SK-N-SH (cell line): ENCODE measurements at regions not wholly inside any gene's neighbourhood (a gene's known extent, or its start where the extent isn't known, plus 50 kb on each side); places are given as distances from the start of the nearest gene placed in this dataset.

ENCODE experiments used
- CTCF ChIA-PET: fragments of 300-600, 350-600 bp; formaldehyde crosslinking; extraction: SDS; loops from one replicate; lab custom pipeline; 2021; lab: Yijun Ruan, JAX
- POLR2A ChIA-PET: fragments of 350-600 bp; sonication (Branson Sonifier 250); formaldehyde crosslinking; extraction: SDS; loops from one replicate; lab custom pipeline; 2020; ENCODE audit warnings: antibody characterized with exemption, inconsistent platforms; lab: Yijun Ruan, JAX
- DNase-seq: peaks from one replicate; pipeline ENCODE4 v3.0.0; 2012
- H2AFZ ChIP-seq: fragments of 200-600 bp; sonication (generic); 2 replicates; pipeline ENCODE4 v1.8.1; 2016; ENCODE audit warnings: antibody characterized with exemption, mild to moderate bottlenecking, low read depth
- H3F3A ChIP-seq: fragments of 200-600 bp; sonication (generic); replicated peaks from 2 replicates; pipeline ENCODE3; 2016; ENCODE audit warnings: antibody characterized with exemption, mild to moderate bottlenecking; ENCODE audit not compliant: insufficient read depth
- H3K27ac ChIP-seq, 2 experiments: fragments of 200-500 bp in 1 of 2; fragments of 200-600 bp in 1 of 2; sonication (Bioruptor generic) in 1 of 2; sonication (generic), shearing (Covaris generic) in 1 of 2; 2 replicates each; pipeline versions ENCODE4 v1.5.1 to v1.6.1; 2014 to 2016; ENCODE audit warnings: low read depth in 2 of 2, inconsistent platforms in 1 of 2, low read length in 1 of 2, mild to moderate bottlenecking in 1 of 2, mixed read lengths in 1 of 2
- H3K27me3 ChIP-seq: fragments of 200-600 bp; sonication (generic), shearing (Covaris generic); 2 replicates; pipeline ENCODE4 v1.6.1; 2016; ENCODE audit warnings: mixed run types; ENCODE audit not compliant: insufficient read depth
- H3K36me3 ChIP-seq, 2 experiments: fragments of 200-500 bp in 1 of 2; fragments of 200-600 bp in 1 of 2; sonication (Bioruptor generic) in 1 of 2; sonication (generic) in 1 of 2; replicated peaks in 1 of 2; 2 replicates each; pipeline versions ENCODE3 to v1.5.1; 2014 to 2016; ENCODE audit warnings: low read length in 1 of 2, mild to moderate bottlenecking in 1 of 2; ENCODE audit not compliant: insufficient read depth in 2 of 2, control insufficient read depth in 1 of 2
- H3K4me1 ChIP-seq, 2 experiments: fragments of 200-500 bp in 1 of 2; fragments of 200-600 bp in 1 of 2; sonication (Bioruptor generic) in 1 of 2; sonication (generic), shearing (Covaris generic) in 1 of 2; 2 replicates each; pipeline versions ENCODE4 v1.5.1 to v1.6.1; 2014 to 2016; ENCODE audit warnings: low read depth in 1 of 2, low read length in 1 of 2, mixed run types in 1 of 2; ENCODE audit not compliant: insufficient read depth in 2 of 2, control insufficient read depth in 1 of 2
- H3K4me2 ChIP-seq: fragments of 200-600 bp; sonication (generic), shearing (Covaris generic); 2 replicates; pipeline ENCODE4 v1.6.1; 2017; ENCODE audit warnings: mixed run types
- H3K4me3 ChIP-seq, 2 experiments: fragments of 200-500 bp in 1 of 2; fragments of 200-600 bp in 1 of 2; sonication (Bioruptor generic) in 1 of 2; sonication (generic), shearing (Covaris generic) in 1 of 2; 2 replicates each; pipeline versions ENCODE4 v1.5.1 to v1.8.1; 2014 to 2016; ENCODE audit warnings: low read depth in 2 of 2, inconsistent platforms in 1 of 2, low read length in 1 of 2, mild to moderate bottlenecking in 1 of 2, mixed read lengths in 1 of 2, moderate library complexity in 1 of 2
- H3K79me2 ChIP-seq: fragments of 200-600 bp; sonication (generic); 2 replicates; pipeline ENCODE4 v1.8.1; 2017; ENCODE audit warnings: mild to moderate bottlenecking; ENCODE audit not compliant: insufficient read depth
- H3K9ac ChIP-seq: fragments of 200-600 bp; sonication (generic); 2 replicates; pipeline ENCODE4 v1.6.1; 2017; ENCODE audit warnings: mixed run types
- H3K9me2 ChIP-seq: fragments of 200-600 bp; sonication (generic); 2 replicates; pipeline ENCODE4 v1.6.1; 2017; ENCODE audit warnings: mixed run types
- H3K9me3 ChIP-seq: fragments of 200-600 bp; sonication (generic); 2 replicates; pipeline ENCODE4 v1.6.1; 2017; ENCODE audit warnings: mixed run types, mild to moderate bottlenecking, moderate library complexity
- H4K20me1 ChIP-seq: fragments of 200-600 bp; sonication (generic); 2 replicates; pipeline ENCODE4 v1.6.1; 2017; ENCODE audit warnings: mild to moderate bottlenecking, mixed run types; ENCODE audit not compliant: insufficient read depth
- CHD2 ChIP-seq: fragments of 150-350 bp; IDR thresholded peaks from 2 replicates; pipeline ENCODE4 v1.6.1; 2018; ENCODE audit warnings: low read length; ENCODE audit not compliant: partially characterized antibody
- ELF1 ChIP-seq: IDR thresholded peaks from 2 replicates; pipeline ENCODE4 v1.4.0; 2012
- EP300 ChIP-seq, 2 experiments: IDR thresholded peaks; 2 replicates each; pipeline versions ENCODE4 v1.4.0 to v1.6.1; 2012; ENCODE audit warnings: borderline replicate concordance in 1 of 2, low read depth in 1 of 2, low read length in 1 of 2
- EZH2phosphoT487 ChIP-seq: fragments of 200-600 bp; sonication (generic); IDR thresholded peaks from 2 replicates; pipeline ENCODE4 v1.6.1; 2017; ENCODE audit warnings: low read depth, mixed run types, mild to moderate bottlenecking, antibody characterized with exemption, moderate library complexity, borderline replicate concordance
- GABPA ChIP-seq: IDR thresholded peaks from 2 replicates; pipeline ENCODE4 v1.4.0; 2012; ENCODE audit warnings: low read depth, mild to moderate bottlenecking
- GATA2 ChIP-seq: sonication (generic); formaldehyde crosslinking; IDR thresholded peaks from 2 replicates; pipeline ENCODE4 v1.5.0; 2020; ENCODE audit warnings: mild to moderate bottlenecking, missing genetic modification reagents
- MEF2A ChIP-seq: IDR thresholded peaks from 2 replicates; pipeline ENCODE4 v1.4.0; 2012; ENCODE audit warnings: low read depth, borderline replicate concordance
- MXI1 ChIP-seq: IDR thresholded peaks from 2 replicates; pipeline ENCODE4 v1.6.1; 2012; ENCODE audit warnings: mild to moderate bottlenecking, low read depth, low read length, improper control_type of control experiment
- NRF1 ChIP-seq: IDR thresholded peaks from 2 replicates; pipeline ENCODE4 v1.6.1; 2012; ENCODE audit warnings: low read depth, mild to moderate bottlenecking, low read length
- RXRA ChIP-seq: IDR thresholded peaks from 2 replicates; pipeline ENCODE4 v1.4.0; 2012; ENCODE audit warnings: low read depth, mild to moderate bottlenecking, borderline replicate concordance
- SIN3A ChIP-seq: IDR thresholded peaks from 2 replicates; pipeline ENCODE4 v1.6.1; 2012; ENCODE audit warnings: low read depth, mild to moderate bottlenecking, low read length, moderate library complexity, borderline replicate concordance
- SMC3 ChIP-seq: IDR thresholded peaks from 2 replicates; pipeline ENCODE4 v1.6.1; 2012; ENCODE audit warnings: low read depth, low read length, improper control_type of control experiment
- YY1 ChIP-seq: IDR thresholded peaks from 2 replicates; pipeline ENCODE4 v1.4.0; 2012; ENCODE audit warnings: low read depth, mild to moderate bottlenecking
- WGBS: methylation state at CpG from one replicate; pipeline ENCODE4 v1.1.6; 2017; ENCODE audit warnings: low lambda C conversion rate; 5-methylcytosine and 5-hydroxymethylcytosine counted together
- TF ChIP-seq, protein P1 (sequence below): fragments of 150-350 bp; IDR thresholded peaks from 2 replicates; pipeline ENCODE4 v1.6.1; 2017; ENCODE audit warnings: antibody characterized with exemption, low read length, low read depth, borderline replicate concordance
- TF ChIP-seq, protein P2 (sequence below): fragments of 150-350 bp; IDR thresholded peaks from 2 replicates; pipeline ENCODE4 v1.6.1; 2016; ENCODE audit warnings: mild to moderate bottlenecking, low read depth, low read length
- TF ChIP-seq, protein P3 (sequence below): IDR thresholded peaks from 2 replicates; pipeline ENCODE4 v1.4.0; 2012; ENCODE audit warnings: low read depth
- TF ChIP-seq, protein P4 (sequence below): IDR thresholded peaks from 2 replicates; pipeline ENCODE4 v1.4.0; 2012; ENCODE audit warnings: low read depth, borderline replicate concordance

DNA sequence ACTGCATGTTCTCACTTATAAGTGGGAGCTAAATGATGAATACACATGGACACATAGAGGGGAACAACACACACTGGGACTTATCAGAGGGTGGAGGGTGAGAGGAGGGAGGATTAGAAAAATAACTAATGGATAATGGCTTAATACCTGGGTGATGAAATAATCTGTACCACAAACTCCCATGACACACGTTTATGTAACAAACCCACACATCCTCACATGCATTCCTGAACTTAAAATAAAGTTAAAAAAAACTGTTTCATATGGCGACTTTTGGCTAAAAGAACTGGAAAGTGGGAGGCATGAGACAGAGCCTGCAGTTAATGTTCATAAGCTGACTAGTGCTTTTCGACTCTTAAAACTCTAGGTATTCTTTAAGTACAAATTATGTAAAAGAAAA, 98.9 kb upstream of the NPFFR2 start:
- H3F3A ChIP-seq = no peaks in the 10 kb centered on the region
- no peak overlapping the region for H3K4me2 ChIP-seq
- H3K4me3 ChIP-seq = no peak overlapping the region
- no peaks in the 10 kb centered on the region for H4K20me1 ChIP-seq
- no peaks in the 10 kb centered on the region for H3K79me2 ChIP-seq
- ChIA-PET POLR2A (no interaction called here), CTCF (interaction anchor here (0.6 kb wide), 1 partner anchor 11 kb away, joined by 3 read pairs; no protein-coding TSS in a partner anchor)
- H3K4me1 ChIP-seq = no peaks in the 10 kb centered on the region
- no peak overlapping the region for H3K9ac ChIP-seq
- no peaks in the 10 kb centered on the region; the same call in 1 of the 2 replicates for H3K27me3 ChIP-seq
- no peak overlapping the region for H2AFZ ChIP-seq
- H3K9me3 ChIP-seq = no peaks in the 10 kb centered on the region
- 2% methylated on average over 3 of the region's 3 CpGs for WGBS
- no peak for TF ChIP-seq ELF1
- TF ChIP-seq EP300 (IDR thresholded peaks at IDR 0.05; ENCODE audit: borderline replicate concordance in 1 of 2, low read depth in 1 of 2, low read length in 1 of 2) = no peak
- TF ChIP-seq, protein P1, sequence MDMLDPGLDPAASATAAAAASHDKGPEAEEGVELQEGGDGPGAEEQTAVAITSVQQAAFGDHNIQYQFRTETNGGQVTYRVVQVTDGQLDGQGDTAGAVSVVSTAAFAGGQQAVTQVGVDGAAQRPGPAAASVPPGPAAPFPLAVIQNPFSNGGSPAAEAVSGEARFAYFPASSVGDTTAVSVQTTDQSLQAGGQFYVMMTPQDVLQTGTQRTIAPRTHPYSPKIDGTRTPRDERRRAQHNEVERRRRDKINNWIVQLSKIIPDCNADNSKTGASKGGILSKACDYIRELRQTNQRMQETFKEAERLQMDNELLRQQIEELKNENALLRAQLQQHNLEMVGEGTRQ = no peak
- no peak for TF ChIP-seq GATA2 (CRISPR knock-in tag)
- no peak for TF ChIP-seq MEF2A
- no peak for TF ChIP-seq CHD2
- TF ChIP-seq EZH2phosphoT487 = no peak
- no peak for TF ChIP-seq MXI1
- TF ChIP-seq SMC3 = no peak
- TF ChIP-seq, protein P2, sequence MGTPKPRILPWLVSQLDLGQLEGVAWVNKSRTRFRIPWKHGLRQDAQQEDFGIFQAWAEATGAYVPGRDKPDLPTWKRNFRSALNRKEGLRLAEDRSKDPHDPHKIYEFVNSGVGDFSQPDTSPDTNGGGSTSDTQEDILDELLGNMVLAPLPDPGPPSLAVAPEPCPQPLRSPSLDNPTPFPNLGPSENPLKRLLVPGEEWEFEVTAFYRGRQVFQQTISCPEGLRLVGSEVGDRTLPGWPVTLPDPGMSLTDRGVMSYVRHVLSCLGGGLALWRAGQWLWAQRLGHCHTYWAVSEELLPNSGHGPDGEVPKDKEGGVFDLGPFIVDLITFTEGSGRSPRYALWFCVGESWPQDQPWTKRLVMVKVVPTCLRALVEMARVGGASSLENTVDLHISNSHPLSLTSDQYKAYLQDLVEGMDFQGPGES = no peak
- no peak for TF ChIP-seq SIN3A
- TF ChIP-seq NRF1 = no peak
- TF ChIP-seq GABPA = no peak
- TF ChIP-seq YY1 = no peak
- TF ChIP-seq, protein P3, sequence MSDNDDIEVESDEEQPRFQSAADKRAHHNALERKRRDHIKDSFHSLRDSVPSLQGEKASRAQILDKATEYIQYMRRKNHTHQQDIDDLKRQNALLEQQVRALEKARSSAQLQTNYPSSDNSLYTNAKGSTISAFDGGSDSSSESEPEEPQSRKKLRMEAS = no peak
- TF ChIP-seq, protein P4, sequence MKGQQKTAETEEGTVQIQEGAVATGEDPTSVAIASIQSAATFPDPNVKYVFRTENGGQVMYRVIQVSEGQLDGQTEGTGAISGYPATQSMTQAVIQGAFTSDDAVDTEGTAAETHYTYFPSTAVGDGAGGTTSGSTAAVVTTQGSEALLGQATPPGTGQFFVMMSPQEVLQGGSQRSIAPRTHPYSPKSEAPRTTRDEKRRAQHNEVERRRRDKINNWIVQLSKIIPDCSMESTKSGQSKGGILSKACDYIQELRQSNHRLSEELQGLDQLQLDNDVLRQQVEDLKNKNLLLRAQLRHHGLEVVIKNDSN = no peak
- no peaks in the 10 kb centered on the region for H3K9me2 ChIP-seq
- H3K27ac ChIP-seq = no peak overlapping the region
- no peaks in the 10 kb centered on the region for H3K36me3 ChIP-seq
- DNase-seq = no peak

DNA sequence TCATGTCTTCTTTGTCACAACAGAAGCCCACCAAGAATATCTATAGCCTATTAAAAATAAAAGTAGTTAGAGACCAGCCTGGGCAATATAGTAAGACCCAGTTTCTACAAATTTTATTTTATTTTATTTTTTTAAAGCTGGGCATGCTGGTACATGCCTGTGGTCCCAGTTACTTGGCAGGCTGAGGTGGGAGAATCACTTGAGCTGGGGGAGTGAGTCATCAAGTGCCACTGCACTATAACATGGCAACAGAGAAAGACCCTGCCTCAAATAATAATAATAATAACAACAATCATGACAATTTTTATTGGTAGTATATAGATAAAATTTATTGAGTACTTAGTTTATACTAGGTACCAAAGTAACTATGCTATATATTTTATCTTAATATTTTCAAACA, 93.0 kb upstream of the NPFFR2 start:
- POLR2A ChIA-PET = no interaction called here
- Histone ChIP-seq H3K4me1 (no peaks in the 10 kb centered on the region), H3K9me3 (no peaks in the 10 kb centered on the region), H2AFZ (no peak overlapping the region), H3K4me2 (no peak overlapping the region), H3K27me3 (no peaks in the 10 kb centered on the region), H3K4me3 (no peak overlapping the region), H3K27ac (no peak overlapping the region), H3K36me3 (no peaks in the 10 kb centered on the region), H3K9me2 (no peaks in the 10 kb centered on the region; the same call in 1 of the 2 replicates), H4K20me1 (no peaks in the 10 kb centered on the region), H3F3A (no peaks in the 10 kb centered on the region), H3K79me2 (no peaks in the 10 kb centered on the region), H3K9ac (no peak overlapping the region)
- TF ChIP-seq RXRA = no peak
- no peak for DNase-seq
- CTCF ChIA-PET = no interaction called here
